ENCODE measurements at regions not wholly inside any gene's neighbourhood (a gene's known extent, or its start where the extent isn't known, plus 50 kb on each side); places are given as distances from the start of the nearest gene placed in this dataset.

DNA sequence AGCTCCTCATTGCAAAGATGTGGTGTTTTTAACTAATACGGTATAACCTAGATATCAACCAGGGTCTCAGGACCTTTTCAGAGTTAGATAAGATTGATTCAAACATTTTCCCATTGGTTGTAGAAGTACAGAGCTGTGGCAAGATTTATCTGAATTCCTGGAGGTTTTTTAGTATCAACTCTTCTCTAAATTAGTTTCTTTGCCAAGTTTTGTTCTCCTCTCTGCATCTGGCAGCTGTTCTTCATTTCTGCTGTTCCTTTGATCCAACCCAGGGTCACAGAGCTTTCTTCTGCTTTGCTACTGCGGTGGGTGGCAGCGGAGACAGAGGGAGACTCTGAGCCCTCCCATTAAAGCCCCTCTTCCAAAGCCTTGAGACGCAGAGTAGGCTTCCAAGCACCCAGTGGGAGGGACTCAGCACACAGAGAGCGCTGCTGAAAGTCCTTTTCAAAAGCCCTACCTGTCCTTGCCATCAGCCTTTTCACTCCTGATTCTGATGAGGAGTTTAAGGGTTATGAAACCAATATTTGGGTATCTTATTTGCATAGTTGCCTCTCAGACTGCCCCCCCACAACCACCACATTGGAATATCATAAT is 146.3 kb upstream of the EEPD1 start:
- CTCF ChIA-PET = interaction anchor here (0.6 kb wide), 1 partner anchor 61 kb away, joined by 3 read pairs; no protein-coding TSS in a partner anchor
- Histone ChIP-seq H3K4me3 (ENCODE audit: low read depth in 2 of 2, low read length in 2 of 2) (no peak overlapping the region), H3K9me3 (ENCODE audit: control insufficient read depth, insufficient read depth, low read depth, low read length) (peaks cover 3% of the 10 kb centered on the region; the same call in 1 of the 2 replicates), H3K36me3 (ENCODE audit: control insufficient read depth, insufficient read depth, low read length) (no peaks in the 10 kb centered on the region), H3K27ac (ENCODE audit: low read length) (no peak overlapping the region), H3K4me1 (ENCODE audit: control insufficient read depth, insufficient read depth, low read length) (no peaks in the 10 kb centered on the region), H3K27me3 (ENCODE audit: control insufficient read depth, insufficient read depth, low read length) (no peaks in the 10 kb centered on the region)
- no peak for DNase-seq (ENCODE audit: low read depth, low spot score)
- no TSS peak for BruUV-seq (replicated peaks)
- TF ChIP-seq TCF7L2 (IDR thresholded peaks at IDR 0.05; ENCODE audit: low read depth, low read length) = no peak
- TF ChIP-seq CTCF (IDR thresholded peaks at IDR 0.05) = no peak
- no peak for TF ChIP-seq POLR2AphosphoS5 (IDR thresholded peaks at IDR 0.05; ENCODE audit: low read depth, low read length)
- TF ChIP-seq, protein P1, sequence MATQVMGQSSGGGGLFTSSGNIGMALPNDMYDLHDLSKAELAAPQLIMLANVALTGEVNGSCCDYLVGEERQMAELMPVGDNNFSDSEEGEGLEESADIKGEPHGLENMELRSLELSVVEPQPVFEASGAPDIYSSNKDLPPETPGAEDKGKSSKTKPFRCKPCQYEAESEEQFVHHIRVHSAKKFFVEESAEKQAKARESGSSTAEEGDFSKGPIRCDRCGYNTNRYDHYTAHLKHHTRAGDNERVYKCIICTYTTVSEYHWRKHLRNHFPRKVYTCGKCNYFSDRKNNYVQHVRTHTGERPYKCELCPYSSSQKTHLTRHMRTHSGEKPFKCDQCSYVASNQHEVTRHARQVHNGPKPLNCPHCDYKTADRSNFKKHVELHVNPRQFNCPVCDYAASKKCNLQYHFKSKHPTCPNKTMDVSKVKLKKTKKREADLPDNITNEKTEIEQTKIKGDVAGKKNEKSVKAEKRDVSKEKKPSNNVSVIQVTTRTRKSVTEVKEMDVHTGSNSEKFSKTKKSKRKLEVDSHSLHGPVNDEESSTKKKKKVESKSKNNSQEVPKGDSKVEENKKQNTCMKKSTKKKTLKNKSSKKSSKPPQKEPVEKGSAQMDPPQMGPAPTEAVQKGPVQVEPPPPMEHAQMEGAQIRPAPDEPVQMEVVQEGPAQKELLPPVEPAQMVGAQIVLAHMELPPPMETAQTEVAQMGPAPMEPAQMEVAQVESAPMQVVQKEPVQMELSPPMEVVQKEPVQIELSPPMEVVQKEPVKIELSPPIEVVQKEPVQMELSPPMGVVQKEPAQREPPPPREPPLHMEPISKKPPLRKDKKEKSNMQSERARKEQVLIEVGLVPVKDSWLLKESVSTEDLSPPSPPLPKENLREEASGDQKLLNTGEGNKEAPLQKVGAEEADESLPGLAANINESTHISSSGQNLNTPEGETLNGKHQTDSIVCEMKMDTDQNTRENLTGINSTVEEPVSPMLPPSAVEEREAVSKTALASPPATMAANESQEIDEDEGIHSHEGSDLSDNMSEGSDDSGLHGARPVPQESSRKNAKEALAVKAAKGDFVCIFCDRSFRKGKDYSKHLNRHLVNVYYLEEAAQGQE (IDR thresholded peaks at IDR 0.05; ENCODE audit: insufficient read depth in 1 of 2, low read depth in 2 of 2, low read length in 1 of 2) = no peak
- no peak for TF ChIP-seq SIN3A (IDR thresholded peaks at IDR 0.05; ENCODE audit: borderline replicate concordance, insufficient read depth, low read depth, low read length)
- in situ Hi-C loops (cut with HindIII; ENCODE audit: low pct_unique_long_range_greater_than_20kb, low sequenced_read_pairs) (no loop called here), intact Hi-C loops (cut with micrococcal nuclease; ENCODE audit: unreplicated experiment) (no loop called here)
- no peak for ATAC-seq
- POLR2A ChIA-PET = no interaction called here

DNA sequence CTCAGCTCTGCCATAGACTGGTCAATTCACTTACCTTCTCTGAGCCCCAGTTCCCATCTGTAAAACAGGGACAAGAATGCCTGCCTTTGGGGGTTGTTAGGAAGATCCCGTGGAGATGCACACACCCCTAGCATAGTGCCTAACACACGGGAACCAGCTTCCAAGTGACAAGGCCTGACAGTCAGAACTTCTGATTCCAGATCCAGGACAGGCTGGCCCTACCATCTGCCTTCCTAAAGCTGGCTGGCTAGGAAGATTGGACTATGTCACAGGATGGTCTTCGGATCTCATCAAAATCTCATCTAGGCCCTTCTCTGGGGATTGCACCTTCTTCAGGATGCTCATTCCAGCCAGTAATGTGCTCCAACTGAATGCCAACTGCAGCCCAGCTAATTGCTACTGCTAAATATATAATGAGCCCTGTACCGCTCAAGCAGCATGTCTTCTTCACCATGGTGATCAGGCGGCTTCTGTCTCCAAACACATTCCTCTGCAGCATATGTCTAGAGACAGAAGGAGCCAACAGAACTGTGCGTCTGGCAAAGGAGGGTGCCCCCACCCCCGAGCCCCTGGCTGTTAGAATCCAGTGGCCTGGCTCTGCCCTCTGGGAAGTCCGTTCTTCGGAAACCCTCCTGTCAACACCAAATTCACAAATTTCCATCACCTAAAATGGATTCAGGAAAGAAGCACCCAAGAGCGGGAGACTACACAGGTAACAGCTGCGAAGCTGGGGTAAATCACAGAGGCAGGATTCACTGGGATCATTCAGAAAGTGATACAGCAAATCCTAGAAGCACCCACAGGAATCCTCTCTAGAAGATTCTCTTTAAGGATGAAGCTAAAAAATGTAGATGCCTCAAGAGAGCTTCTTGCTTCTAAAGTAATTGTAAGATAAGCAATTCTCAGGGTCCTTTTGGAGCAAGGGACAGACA is 142.1 kb upstream of the EEPD1 start:
- ChIA-PET CTCF (no interaction called here), POLR2A (no interaction called here)
- no peaks in the 10 kb centered on the region for H3K36me3 ChIP-seq (ENCODE audit: control insufficient read depth, insufficient read depth, low read length)
- DNase-seq (ENCODE audit: low read depth, low spot score) (no peak), ATAC-seq (no peak; the same call in 1 of the 2 replicates)
- H3K27ac ChIP-seq (ENCODE audit: low read length) = no peak overlapping the region
- no TSS peak for BruUV-seq (replicated peaks)
- H3K4me1 ChIP-seq (ENCODE audit: control insufficient read depth, insufficient read depth, low read length) = no peaks in the 10 kb centered on the region
- in situ Hi-C loops (cut with HindIII; ENCODE audit: low pct_unique_long_range_greater_than_20kb, low sequenced_read_pairs) (no loop called here), intact Hi-C loops (cut with micrococcal nuclease; ENCODE audit: unreplicated experiment) (no loop called here)
- TF ChIP-seq CTCF (IDR thresholded peaks at IDR 0.05) (no peak), SIN3A (IDR thresholded peaks at IDR 0.05; ENCODE audit: borderline replicate concordance, insufficient read depth, low read depth, low read length) (no peak), POLR2AphosphoS5 (IDR thresholded peaks at IDR 0.05; ENCODE audit: low read depth, low read length) (no peak), TCF7L2 (IDR thresholded peaks at IDR 0.05; ENCODE audit: low read depth, low read length) (no peak)
- TF ChIP-seq, protein P1 (IDR thresholded peaks at IDR 0.05; ENCODE audit: insufficient read depth in 1 of 2, low read depth in 2 of 2, low read length in 1 of 2) = no peak
- no peaks in the 10 kb centered on the region for H3K9me3 ChIP-seq (ENCODE audit: control insufficient read depth, insufficient read depth, low read depth, low read length)
- no peak overlapping the region for H3K4me3 ChIP-seq (ENCODE audit: low read depth in 2 of 2, low read length in 2 of 2)
- H3K27me3 ChIP-seq (ENCODE audit: control insufficient read depth, insufficient read depth, low read length) = no peaks in the 10 kb centered on the region
